Tibial nerve (tissue), 3 donors: ENCODE measurements at regions not wholly inside any gene's neighbourhood (a gene's known extent, or its start where the extent isn't known, plus 50 kb on each side); places are given as distances from the start of the nearest gene placed in this dataset.

ENCODE experiments used
- CTCF ChIP-seq, 5 experiments: fragments of 200-600 bp in 3 of 5; fragments of 450-650 bp in 2 of 5; sonication (generic) in 3 of 5; IDR thresholded peaks; one replicate each; pipeline ENCODE4 v1.5.1; 2016 to 2019; ENCODE audit warnings: antibody characterized with exemption in 5 of 5, mild to moderate bottlenecking in 3 of 5, moderate library complexity in 2 of 5
- POLR2A ChIP-seq, 2 donors: fragments of 450-650 bp; IDR thresholded peaks; one replicate each; pipeline ENCODE4 v1.6.1; 2017; ENCODE audit warnings: antibody characterized with exemption in 2 of 2, mild to moderate bottlenecking in 2 of 2, moderate library complexity in 2 of 2

GRCh38 chr3:117871934-117872333 is 1162.4 kb downstream of the TUSC7 start:
- TF ChIP-seq CTCF (IDR thresholded peaks at IDR 0.05) (no peak), POLR2A (IDR thresholded peaks at IDR 0.05) (no peak)
